IPS DF 4.7 (cell line): ENCODE measurements at regions not wholly inside any gene's neighbourhood (a gene's known extent, or its start where the extent isn't known, plus 50 kb on each side); places are given as distances from the start of the nearest gene placed in this dataset.
"Not testable (repeated sequence)": the region's sequence is repeated elsewhere in the genome, so short reads cannot be mapped to it uniquely, and the experiment has no call there.

Source experiments
- DNase-seq: peaks from one replicate; pipeline ENCODE4 v3.0.0-alpha.2; 2013; ENCODE audit warnings: low spot score; ENCODE audit errors: extremely low read depth

- no peak for DNase-seq
Measured at GRCh38 chr3:74137790-74138189, 476.7 kb downstream of the CNTN3 start.

GRCh38 chr3:74135808-74136207, 478.7 kb downstream of the CNTN3 start:
- DNase-seq = no peak

GRCh38 chr3:74134831-74135230, 479.6 kb downstream of the CNTN3 start:
- DNase-seq = no peak

- not testable (repeated sequence) for DNase-seq
Measured at GRCh38 chr3:74131546-74132328, 482.7 kb downstream of the CNTN3 start.

- DNase-seq = no peak
Measured at GRCh38 chr3:74129611-74130010, 484.8 kb downstream of the CNTN3 start.

- no peak for DNase-seq
Measured at GRCh38 chr3:74129056-74129455, 485.4 kb downstream of the CNTN3 start.

GRCh38 chr3:74127256-74127655, 487.2 kb downstream of the CNTN3 start:
- no peak for DNase-seq

- no peak for DNase-seq
Measured at GRCh38 chr3:74124782-74125181, 489.7 kb downstream of the CNTN3 start.

- no peak for DNase-seq
Measured at GRCh38 chr3:74122281-74122680, 492.2 kb downstream of the CNTN3 start.

- DNase-seq = no peak
Measured at GRCh38 chr3:74121761-74122160, 492.7 kb downstream of the CNTN3 start.

GRCh38 chr3:74119221-74119620, 494.5 kb upstream of the PDZRN3 start:
- DNase-seq = no peak

- no peak for DNase-seq
Measured at GRCh38 chr3:74115906-74116305, 491.2 kb upstream of the PDZRN3 start.

GRCh38 chr3:74107451-74107850, 482.7 kb upstream of the PDZRN3 start:
- DNase-seq = no peak

GRCh38 chr3:74106925-74107324, 482.2 kb upstream of the PDZRN3 start:
- DNase-seq = no peak

- DNase-seq = no peak
Measured at GRCh38 chr3:74091204-74091603, 466.5 kb upstream of the PDZRN3 start.

- no peak for DNase-seq
Measured at GRCh38 chr3:74089814-74090213, 465.1 kb upstream of the PDZRN3 start.

GRCh38 chr3:74080056-74080461, 455.3 kb upstream of the PDZRN3 start:
- no peak for DNase-seq

- no peak for DNase-seq
Measured at GRCh38 chr3:74075241-74075640, 450.5 kb upstream of the PDZRN3 start.

- DNase-seq = no peak
Measured at GRCh38 chr3:74074700-74075099, 450.0 kb upstream of the PDZRN3 start.

- no peak for DNase-seq
Measured at GRCh38 chr3:74067296-74067695, 442.6 kb upstream of the PDZRN3 start.

GRCh38 chr3:74066456-74066855, 441.7 kb upstream of the PDZRN3 start:
- no peak for DNase-seq

- no peak for DNase-seq
Measured at GRCh38 chr3:74059923-74060600, 435.3 kb upstream of the PDZRN3 start.
